Thoracic aorta (tissue), 2 donors: ENCODE measurements at regions not wholly inside any gene's neighbourhood (a gene's known extent, or its start where the extent isn't known, plus 50 kb on each side); places are given as distances from the start of the nearest gene placed in this dataset.

Experiments used
- ATAC-seq: fragments of 150-250 bp; one replicate; pipeline ENCODE4 v1.8.0; 2017; ENCODE audit warnings: low read depth; ENCODE audit not compliant: insufficient number of reproducible peaks, low FRiP score
- DNase-seq: peaks from one replicate; pipeline ENCODE4 v3.0.0-alpha.2; 2020; ENCODE audit warnings: low spot score
- H3K27ac ChIP-seq, 2 donors: fragments of 200-600 bp; sonication (generic); 1 replicate in 1 of 2; 2 replicates in 1 of 2; pipeline ENCODE4 v1.5.1; 2016; ENCODE audit warnings: mild to moderate bottlenecking in 2 of 2, moderate library complexity in 2 of 2
- H3K27me3 ChIP-seq: fragments of 200-600 bp; sonication (generic); replicated peaks from 2 replicates; pipeline ENCODE4 v1.6.0; 2016; ENCODE audit warnings: mild to moderate bottlenecking; ENCODE audit not compliant: insufficient read depth
- H3K36me3 ChIP-seq: fragments of 200-600 bp; sonication (generic); one replicate; pipeline ENCODE4 v1.5.1; 2016
- H3K4me1 ChIP-seq, 2 donors: fragments of 200-600 bp; sonication (generic); 1 replicate in 1 of 2; 2 replicates in 1 of 2; pipeline versions ENCODE4 v1.5.1 to v1.6.0; 2016; ENCODE audit warnings: low read depth in 2 of 2, mild to moderate bottlenecking in 1 of 2; ENCODE audit not compliant: control insufficient read depth in 1 of 2
- H3K4me3 ChIP-seq: fragments of 200-600 bp; sonication (generic); 2 replicates; pipeline ENCODE4 v1.5.1; 2016; ENCODE audit warnings: mild to moderate bottlenecking
- H3K9me3 ChIP-seq: fragments of 200-600 bp; sonication (generic); 2 replicates; pipeline ENCODE4 v1.5.1; 2016
- TF ChIP-seq, protein P1 (sequence below): fragments of 200-600 bp; sonication (generic); IDR thresholded peaks from one replicate; pipeline ENCODE4 v1.5.1; 2019; ENCODE audit warnings: antibody characterized with exemption

DNA sequence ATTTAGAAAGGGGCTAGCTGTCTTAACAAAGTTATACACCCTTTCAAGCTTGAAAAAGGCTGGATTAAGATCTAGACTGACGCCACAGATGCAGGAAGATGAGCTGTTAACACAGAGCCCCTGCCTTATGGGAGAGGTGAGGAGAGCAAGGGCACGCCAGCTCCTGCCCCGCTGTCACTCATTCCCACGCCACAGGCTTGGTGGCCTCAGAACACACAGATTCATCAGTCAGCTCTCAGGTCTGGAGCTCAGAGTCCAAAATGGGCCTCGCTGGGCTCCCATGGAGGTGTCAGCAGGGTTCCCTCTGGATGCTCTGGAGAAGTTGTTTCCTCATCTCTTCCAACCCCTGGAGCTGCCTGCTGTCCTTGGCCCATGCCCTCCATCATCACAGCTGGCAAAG is 554.2 kb downstream of the TCERG1L start:
- ATAC-seq (no peak), DNase-seq (no peak)
- H3K4me3 ChIP-seq, result no peak overlapping the region
- H3K4me1 ChIP-seq, result no peaks in the 10 kb centered on the region
- TF ChIP-seq, protein P1, sequence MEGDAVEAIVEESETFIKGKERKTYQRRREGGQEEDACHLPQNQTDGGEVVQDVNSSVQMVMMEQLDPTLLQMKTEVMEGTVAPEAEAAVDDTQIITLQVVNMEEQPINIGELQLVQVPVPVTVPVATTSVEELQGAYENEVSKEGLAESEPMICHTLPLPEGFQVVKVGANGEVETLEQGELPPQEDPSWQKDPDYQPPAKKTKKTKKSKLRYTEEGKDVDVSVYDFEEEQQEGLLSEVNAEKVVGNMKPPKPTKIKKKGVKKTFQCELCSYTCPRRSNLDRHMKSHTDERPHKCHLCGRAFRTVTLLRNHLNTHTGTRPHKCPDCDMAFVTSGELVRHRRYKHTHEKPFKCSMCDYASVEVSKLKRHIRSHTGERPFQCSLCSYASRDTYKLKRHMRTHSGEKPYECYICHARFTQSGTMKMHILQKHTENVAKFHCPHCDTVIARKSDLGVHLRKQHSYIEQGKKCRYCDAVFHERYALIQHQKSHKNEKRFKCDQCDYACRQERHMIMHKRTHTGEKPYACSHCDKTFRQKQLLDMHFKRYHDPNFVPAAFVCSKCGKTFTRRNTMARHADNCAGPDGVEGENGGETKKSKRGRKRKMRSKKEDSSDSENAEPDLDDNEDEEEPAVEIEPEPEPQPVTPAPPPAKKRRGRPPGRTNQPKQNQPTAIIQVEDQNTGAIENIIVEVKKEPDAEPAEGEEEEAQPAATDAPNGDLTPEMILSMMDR, result no peak
- no peaks in the 10 kb centered on the region for H3K36me3 ChIP-seq
- no peaks in the 10 kb centered on the region for H3K27me3 ChIP-seq
- no peak overlapping the region for H3K27ac ChIP-seq
- no peaks in the 10 kb centered on the region for H3K9me3 ChIP-seq

DNA sequence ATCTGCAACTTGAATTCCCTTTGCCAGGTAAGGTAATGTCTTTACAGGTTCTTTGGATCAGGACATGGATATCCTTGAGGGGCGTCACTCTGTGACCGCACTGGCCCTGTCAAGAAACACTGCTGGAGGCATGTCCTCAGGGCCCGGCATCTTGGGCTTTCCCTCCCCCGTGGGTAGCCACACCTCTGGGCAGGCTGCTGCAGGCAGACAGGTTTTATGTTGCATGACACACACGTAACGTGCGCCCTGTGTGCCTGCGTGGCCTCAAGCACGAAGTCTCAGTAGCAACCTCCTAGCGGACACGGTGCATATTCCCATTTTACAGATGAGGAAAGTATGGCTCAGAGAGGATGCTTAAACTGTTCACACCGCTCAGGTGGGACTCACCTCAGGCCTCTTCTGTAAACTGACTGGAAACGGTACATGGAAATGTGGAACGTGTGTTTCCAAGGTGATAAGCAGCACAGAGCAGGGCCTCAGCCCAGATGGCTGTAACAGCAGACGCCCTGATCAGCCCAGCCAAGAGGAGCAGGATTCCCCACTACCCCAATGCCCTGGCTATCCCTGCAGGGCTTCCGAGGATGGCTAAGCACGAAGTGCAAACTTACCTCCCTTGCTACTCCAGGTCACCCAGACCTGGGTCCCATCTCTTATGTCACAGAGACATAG is 553.6 kb downstream of the TCERG1L start:
- H3K4me1 ChIP-seq, result no peaks in the 10 kb centered on the region
- H3K27ac ChIP-seq, result no peak overlapping the region
- TF ChIP-seq, protein P1, result no peak
- H3K27me3 ChIP-seq, result no peaks in the 10 kb centered on the region
- ATAC-seq, result no peak
- H3K36me3 ChIP-seq, result no peaks in the 10 kb centered on the region
- no peak for DNase-seq
- no peaks in the 10 kb centered on the region for H3K9me3 ChIP-seq
- no peak overlapping the region for H3K4me3 ChIP-seq

GRCh38 chr10:130758529-130758928 is 553.0 kb downstream of the TCERG1L start:
- ATAC-seq (no peak), DNase-seq (no peak)
- Histone ChIP-seq H3K4me3 (no peak overlapping the region), H3K9me3 (no peaks in the 10 kb centered on the region), H3K36me3 (no peaks in the 10 kb centered on the region), H3K27ac (no peak overlapping the region), H3K27me3 (no peaks in the 10 kb centered on the region), H3K4me1 (no peaks in the 10 kb centered on the region)
- TF ChIP-seq, protein P1, result no peak

GRCh38 chr10:130761032-130761575 is 550.4 kb downstream of the TCERG1L start:
- no peak overlapping the region for H3K27ac ChIP-seq
- H3K27me3 ChIP-seq, result no peaks in the 10 kb centered on the region
- no peak overlapping the region for H3K4me3 ChIP-seq
- no peaks in the 10 kb centered on the region for H3K4me1 ChIP-seq
- TF ChIP-seq, protein P1, result no peak
- no peaks in the 10 kb centered on the region for H3K36me3 ChIP-seq
- ATAC-seq (no peak), DNase-seq (no peak)
- no peaks in the 10 kb centered on the region for H3K9me3 ChIP-seq

- H3K4me3 ChIP-seq, result no peak overlapping the region
- H3K4me1 ChIP-seq, result no peaks in the 10 kb centered on the region
- no peaks in the 10 kb centered on the region for H3K27me3 ChIP-seq
- TF ChIP-seq, protein P1, result no peak
- ATAC-seq, result no peak
- H3K36me3 ChIP-seq, result no peaks in the 10 kb centered on the region
- no peak for DNase-seq
- no peaks in the 10 kb centered on the region for H3K9me3 ChIP-seq
- no peak overlapping the region for H3K27ac ChIP-seq
These were observed 549.7 kb downstream of the TCERG1L start for GRCh38 chr10:130761788-130762301.
